Endothelial cell of umbilical vein (primary cell): ENCODE measurements at regions not wholly inside any gene's neighbourhood (a gene's known extent, or its start where the extent isn't known, plus 50 kb on each side); places are given as distances from the start of the nearest gene placed in this dataset.

Experiments
- BruUV-seq: library from RNA; stranded (reverse); fragments of 400-500 nt; replicated peaks from 2 replicates; lab custom pipeline; 2021; lab: Mats Ljungman, UMichigan
- CTCF ChIA-PET: fragments of 300-600, 350-600 bp; sonication (Branson Sonifier 250); formaldehyde crosslinking; loops from one replicate; lab custom pipeline; 2021; ENCODE audit warnings: antibody characterized with exemption, inconsistent platforms; lab: Charles Lee
- POLR2A ChIA-PET: fragments of 300-600, 350-600 bp; sonication (Branson Sonifier 250); formaldehyde crosslinking; loops from one replicate; lab custom pipeline; 2021; ENCODE audit warnings: antibody characterized with exemption, inconsistent platforms; lab: Charles Lee
- DNase-seq: peaks from one replicate; pipeline ENCODE4 v3.0.0-alpha.2; 2011; ENCODE audit warnings: low read depth, low spot score
- FAIRE-seq: peaks from 2 replicates; lab custom pipeline; 2011; peaks lifted over from hg19 to GRCh38; lab: Jason Lieb, UNC
- H2AFZ ChIP-seq: 2 replicates; pipeline ENCODE4 v1.6.0; 2012; ENCODE audit warnings: low read depth, low read length, control low read depth, inconsistent platforms
- H3K27ac ChIP-seq: 2 replicates; pipeline ENCODE4 v1.5.1; 2011; ENCODE audit warnings: low read depth, mild to moderate bottlenecking, control low read depth, low read length, moderate library complexity; ENCODE audit not compliant: insufficient read depth
- H3K27me3 ChIP-seq, 2 experiments: 2 replicates each; pipeline versions ENCODE4 v1.6.0 to v1.6.1; 2011; ENCODE audit warnings: low read length in 2 of 2, mixed read lengths in 1 of 2; ENCODE audit not compliant: control insufficient read depth in 2 of 2, insufficient read depth in 2 of 2
- H3K36me3 ChIP-seq, 2 experiments: 2 replicates in 1 of 2; 3 replicates in 1 of 2; pipeline ENCODE4 v1.5.1; 2011; ENCODE audit warnings: low read length in 2 of 2, mild to moderate bottlenecking in 1 of 2, moderate library complexity in 1 of 2; ENCODE audit not compliant: control insufficient read depth in 2 of 2, insufficient read depth in 2 of 2; ENCODE audit errors: extremely low read depth in 1 of 2
- H3K4me1 ChIP-seq: 3 replicates; pipeline ENCODE4 v1.5.1; 2011; ENCODE audit warnings: mild to moderate bottlenecking, low read length; ENCODE audit not compliant: control insufficient read depth, insufficient read depth; ENCODE audit errors: extremely low read depth
- H3K4me2 ChIP-seq: 2 replicates; pipeline ENCODE4 v1.6.1; 2011; ENCODE audit warnings: low read length, control low read depth, mixed read lengths; ENCODE audit not compliant: insufficient read depth
- H3K4me3 ChIP-seq, 3 experiments: fragments of 200-600 bp in 1 of 3; sonication (generic), shearing (Covaris generic) in 1 of 3; replicated peaks in 1 of 3; 2 replicates each; pipeline ENCODE4 v1.5.1; 2011 to 2016; ENCODE audit warnings: control low read depth in 3 of 3, low read length in 3 of 3, mild to moderate bottlenecking in 2 of 3, inconsistent platforms in 1 of 3, low read depth in 1 of 3, moderate library complexity in 1 of 3; ENCODE audit not compliant: insufficient read depth in 1 of 3
- H3K79me2 ChIP-seq: 2 replicates; pipeline ENCODE4 v1.6.0; 2012; ENCODE audit warnings: low read length, inconsistent platforms; ENCODE audit not compliant: control insufficient read depth, insufficient read depth
- H3K9ac ChIP-seq: replicated peaks from 2 replicates; pipeline ENCODE3; 2011; ENCODE audit warnings: low read length, control low read depth; ENCODE audit not compliant: insufficient read depth; ENCODE audit errors: extremely low read depth
- H3K9me1 ChIP-seq: replicated peaks from 3 replicates; pipeline ENCODE4 v1.6.0; 2011; ENCODE audit warnings: mild to moderate bottlenecking, low read length; ENCODE audit not compliant: control insufficient read depth, insufficient read depth; ENCODE audit errors: extremely low read depth
- H3K9me3 ChIP-seq: replicated peaks from 2 replicates; pipeline ENCODE4 v1.5.1; 2012; ENCODE audit warnings: low read length, inconsistent platforms; ENCODE audit not compliant: control insufficient read depth, insufficient read depth
- H4K20me1 ChIP-seq: replicated peaks from 2 replicates; pipeline ENCODE3; 2011; ENCODE audit warnings: mild to moderate bottlenecking, low read length; ENCODE audit not compliant: control insufficient read depth, insufficient read depth; ENCODE audit errors: extremely low read depth
- CTCF ChIP-seq, 2 donors: IDR thresholded peaks; 1 replicate in 1 of 2; 2 replicates in 1 of 2; pipeline ENCODE4 v1.5.1; 2011; ENCODE audit warnings: low read length in 2 of 2, mild to moderate bottlenecking in 2 of 2, moderate library complexity in 2 of 2, control low read depth in 1 of 2, inconsistent platforms in 1 of 2, low read depth in 1 of 2; ENCODE audit not compliant: insufficient read depth in 1 of 2; ENCODE audit errors: extremely low read depth in 1 of 2
- EZH2 ChIP-seq: IDR thresholded peaks from 2 replicates; pipeline ENCODE4 v1.6.1; 2012; ENCODE audit warnings: borderline replicate concordance, low read depth, mild to moderate bottlenecking, moderate library complexity, low read length, inconsistent platforms; ENCODE audit not compliant: severe bottlenecking
- FOS ChIP-seq: IDR thresholded peaks from 2 replicates; pipeline ENCODE4 v1.6.1; 2011; ENCODE audit warnings: mild to moderate bottlenecking, low read length, moderate library complexity, borderline replicate concordance; ENCODE audit not compliant: insufficient read depth
- JUN ChIP-seq: IDR thresholded peaks from 2 replicates; pipeline ENCODE4 v1.6.1; 2011; ENCODE audit warnings: borderline replicate concordance, low read depth; ENCODE audit not compliant: insufficient read length, insufficient read depth
- MAX ChIP-seq: IDR thresholded peaks from 2 replicates; pipeline ENCODE4 v1.6.1; 2011; ENCODE audit not compliant: insufficient read depth, insufficient read length
- MYC ChIP-seq: IDR thresholded peaks from one replicate; pipeline ENCODE4 v1.6.1; 2011; ENCODE audit warnings: mild to moderate bottlenecking, low read depth, low read length
- POLR2A ChIP-seq: IDR thresholded peaks from 2 replicates; pipeline ENCODE4 v1.6.1; 2012; ENCODE audit warnings: low read depth, mild to moderate bottlenecking, control low read depth, low read length
- POLR2AphosphoS5 ChIP-seq: IDR thresholded peaks from 2 replicates; pipeline ENCODE4 v1.6.1; 2012; ENCODE audit warnings: low read depth, mild to moderate bottlenecking, control low read depth, low read length, moderate library complexity; ENCODE audit not compliant: insufficient read depth
- dilution Hi-C: fragments of 300-500 bp; cut with MboI; formaldehyde crosslinking; loops from one replicate; pipeline ENCODE4 v1.15.0; 2019; ENCODE audit warnings: low sequenced_read_pairs; ENCODE audit not compliant: extremely low pct_ligation_motif_present
- intact Hi-C: fragments of 100-400 bp; cut with micrococcal nuclease; formaldehyde crosslinking; loops from one replicate; pipeline ENCODE4 v1.10.0; 2022

GRCh38 chr4:136392576-136392975, 1139.7 kb downstream of the PCDH18 start:
- intact Hi-C loops, result no loop called here
- Histone ChIP-seq H3K4me2 (peak overlapping the region; percentile 31), H3K4me3 (no peak overlapping the region), H2AFZ (peak overlapping the region; percentile 66), H3K9me3 (no peaks in the 10 kb centered on the region), H4K20me1 (no peaks in the 10 kb centered on the region), H3K79me2 (no peaks in the 10 kb centered on the region), H3K27ac (no peak overlapping the region), H3K9ac (no peak overlapping the region), H3K36me3 (no peaks in the 10 kb centered on the region), H3K9me1 (no peaks in the 10 kb centered on the region), H3K27me3 (no peaks in the 10 kb centered on the region), H3K4me1 (peaks cover 10% of the 10 kb centered on the region)
- ChIA-PET CTCF (interaction anchor here (0.7 to 1.7 kb wide), 2 partner anchors 13 to 28 kb away, joined by 3 to 4 read pairs; no protein-coding TSS in a partner anchor), POLR2A (no interaction called here)
- FAIRE-seq (peak; percentile 77), DNase-seq (peak; percentile 59)
- no TSS peak for BruUV-seq
- no peak for TF ChIP-seq MAX
- TF ChIP-seq EZH2, result no peak
- peak; percentile 65 for TF ChIP-seq FOS
- no peak for TF ChIP-seq POLR2A
- peak; percentile 24 for TF ChIP-seq JUN
- no peak for TF ChIP-seq CTCF (IDR thresholded peaks at IDR 0.05; ENCODE audit: extremely low read depth in 1 of 2, insufficient read depth in 1 of 2, low read depth in 1 of 2, low read length in 2 of 2)
- TF ChIP-seq POLR2AphosphoS5, result no peak
- no peak for TF ChIP-seq MYC
- dilution Hi-C loops, result no loop called here
